HG03469 (cell line): ENCODE measurements at regions not wholly inside any gene's neighbourhood (a gene's known extent, or its start where the extent isn't known, plus 50 kb on each side); places are given as distances from the start of the nearest gene placed in this dataset.
A peak's percentile ranks its signal among the peaks of the same experiment; 100 is the strongest.

ENCODE experiments used
- ATAC-seq: cut with Tn5 transposase; IDR thresholded peaks from one replicate; pipeline ENCODE4 v1.9.1; 2021; ENCODE audit warnings: mild to moderate bottlenecking, moderate library complexity, moderate number of reproducible peaks; ENCODE audit not compliant: unreplicated experiment

GRCh38 chr7:106957766-106958165, 86.7 kb upstream of the PRKAR2B start:
- ATAC-seq = no peak

- peak; percentile 50 for ATAC-seq
These were observed 84.8 kb upstream of the PRKAR2B start for GRCh38 chr7:106959753-106960152.

- ATAC-seq = no peak
These were observed 81.8 kb upstream of the PRKAR2B start for GRCh38 chr7:106962751-106963150.

GRCh38 chr7:106964466-106964865, 80.0 kb upstream of the PRKAR2B start:
- no peak for ATAC-seq

GRCh38 chr7:106965108-106965507, 79.4 kb upstream of the PRKAR2B start:
- ATAC-seq = no peak

- no peak for ATAC-seq
These were observed 78.4 kb upstream of the PRKAR2B start for GRCh38 chr7:106966121-106966520.

GRCh38 chr7:106968160-106968559, 76.3 kb upstream of the PRKAR2B start:
- ATAC-seq = no peak

- ATAC-seq = no peak
These were observed 65.8 kb upstream of the PRKAR2B start for GRCh38 chr7:106978425-106979420.

GRCh38 chr7:106979551-106980357, 64.8 kb upstream of the PRKAR2B start:
- no peak for ATAC-seq

- no peak for ATAC-seq
These were observed 64.2 kb upstream of the PRKAR2B start for GRCh38 chr7:106980358-106980685.

- no peak for ATAC-seq
These were observed 62.1 kb upstream of the PRKAR2B start for GRCh38 chr7:106982415-106982814.

- ATAC-seq = no peak
These were observed 60.5 kb upstream of the PRKAR2B start for GRCh38 chr7:106984034-106984433.

GRCh38 chr7:106986450-106986977, 58.0 kb upstream of the PRKAR2B start:
- no peak for ATAC-seq

- no peak for ATAC-seq
These were observed 56.7 kb upstream of the PRKAR2B start for GRCh38 chr7:106987777-106988176.

- ATAC-seq = no peak
These were observed 52.0 kb upstream of the PRKAR2B start for GRCh38 chr7:106992511-106992910.
